IPS DF 4.7 (cell line): ENCODE measurements at regions not wholly inside any gene's neighbourhood (a gene's known extent, or its start where the extent isn't known, plus 50 kb on each side); places are given as distances from the start of the nearest gene placed in this dataset.
"Not testable (repeated sequence)": the region's sequence is repeated elsewhere in the genome, so short reads cannot be mapped to it uniquely, and the experiment has no call there.

Source experiments
- DNase-seq: peaks from one replicate; pipeline ENCODE4 v3.0.0-alpha.2; 2013; ENCODE audit warnings: low spot score; ENCODE audit errors: extremely low read depth

DNA sequence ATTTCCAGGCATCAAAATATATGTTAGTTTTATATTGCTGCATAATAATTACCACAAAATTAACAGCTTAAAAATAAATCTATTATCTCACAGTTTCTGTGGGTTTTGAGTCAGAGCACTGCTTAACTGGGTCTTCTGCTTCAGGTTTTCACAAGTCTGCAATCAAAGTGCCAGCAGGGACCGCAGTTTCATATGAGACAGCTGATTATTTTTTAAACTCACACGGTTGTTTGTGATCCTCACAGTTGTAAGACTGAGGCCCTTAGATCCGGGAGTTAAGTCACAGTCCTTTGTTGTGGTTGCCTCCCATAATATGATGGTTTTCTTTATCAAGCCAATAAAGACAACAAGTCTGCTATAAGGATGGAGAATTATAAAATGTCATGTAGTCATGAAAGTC lies 146.0 kb upstream of the ZWINT start:
- no peak for DNase-seq

DNA sequence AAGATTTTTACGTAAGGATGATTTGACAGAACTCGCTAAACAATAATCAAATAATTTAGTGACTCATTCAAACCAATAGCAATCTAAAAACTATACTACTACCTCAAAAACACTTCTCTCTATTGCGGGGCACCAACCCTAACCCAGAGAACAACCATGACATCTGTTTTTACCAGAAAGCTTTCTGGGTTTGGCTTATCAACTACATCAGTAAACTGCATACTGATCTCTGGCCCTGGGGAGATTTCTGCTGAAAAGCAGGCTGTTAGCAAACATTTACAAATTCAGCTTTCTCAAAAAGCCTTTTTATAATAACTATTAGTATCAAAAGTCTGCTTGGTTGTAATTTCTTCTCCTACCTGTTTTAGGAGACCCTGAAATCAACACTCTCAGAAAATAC lies 144.5 kb upstream of the ZWINT start:
- DNase-seq: no peak

DNA sequence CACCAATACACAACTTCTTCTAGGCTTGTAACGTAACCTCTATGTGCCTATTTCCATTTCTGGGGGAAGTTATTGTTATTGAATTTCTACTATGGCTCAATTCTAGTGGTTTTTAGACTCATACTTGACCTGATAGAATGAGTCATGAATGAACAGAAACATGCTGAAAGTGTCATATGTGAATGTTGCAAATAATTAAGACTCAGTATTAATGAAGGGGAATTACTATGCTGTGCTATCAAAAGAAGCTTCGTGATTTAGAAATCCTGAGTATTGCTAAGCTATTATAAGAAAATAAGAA lies 135.1 kb upstream of the ZWINT start:
- no peak for DNase-seq

DNA sequence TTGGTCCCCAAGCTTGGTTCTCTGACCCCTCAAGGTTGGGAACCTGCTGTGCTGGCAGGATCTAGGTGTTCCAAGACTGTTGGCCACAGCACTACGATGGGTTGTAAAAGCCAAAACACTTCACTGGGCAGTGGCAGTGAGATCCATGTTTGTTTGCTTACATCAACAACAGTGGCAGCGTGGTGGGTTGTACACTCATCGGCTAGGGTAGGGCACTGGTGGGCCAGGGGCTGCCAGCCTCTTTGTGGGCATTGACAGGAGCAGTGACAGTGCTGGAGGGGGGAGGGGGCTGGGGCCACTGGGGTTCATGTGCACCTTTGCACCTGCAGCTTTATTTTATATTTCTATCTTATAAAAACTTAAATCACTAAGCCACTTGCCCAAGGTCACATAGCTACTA lies 126.7 kb upstream of the ZWINT start:
- no peak for DNase-seq

DNA sequence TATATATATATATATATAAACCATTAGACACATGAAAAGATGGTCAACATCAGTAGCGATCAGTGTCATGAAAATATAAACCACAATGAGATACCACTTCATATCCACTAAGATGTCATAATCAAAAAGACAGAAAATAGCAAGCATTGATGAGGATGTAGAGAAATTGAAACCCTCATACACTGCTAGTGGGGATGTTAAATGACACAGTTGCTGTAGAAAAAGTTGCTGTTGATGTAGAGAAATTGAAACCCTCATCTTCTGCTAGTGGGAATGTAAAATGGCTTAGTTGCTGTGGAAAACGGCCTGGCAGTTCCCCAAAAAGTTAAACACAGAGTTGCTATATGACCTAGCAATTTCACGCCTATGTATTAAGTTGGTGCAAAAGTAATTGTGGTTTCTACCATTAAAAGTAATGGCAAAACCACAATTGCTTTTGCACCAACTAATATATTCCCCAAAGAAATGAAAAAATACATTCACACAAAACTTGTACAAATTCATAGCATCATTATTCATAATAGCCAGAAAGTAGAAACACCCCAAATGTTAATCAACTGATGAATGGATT lies 120.5 kb upstream of the ZWINT start:
- DNase-seq: no peak

DNA sequence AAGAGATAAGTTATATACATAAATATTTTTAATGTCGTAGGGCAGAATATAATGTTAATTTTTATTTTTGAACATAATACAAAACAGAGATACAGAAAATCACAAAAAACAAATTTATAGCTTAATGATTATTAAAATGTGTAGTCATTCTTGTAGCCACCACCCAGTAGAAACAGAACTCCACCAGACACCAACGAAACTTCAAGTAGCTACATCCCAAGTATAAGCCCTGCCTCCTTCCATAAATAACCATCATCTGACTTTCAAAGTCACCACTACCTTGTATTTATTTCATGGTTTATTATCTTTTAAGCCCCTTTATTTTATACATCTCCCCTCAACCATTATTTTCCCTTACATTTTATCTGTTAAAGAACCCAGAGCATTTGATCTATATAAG lies 111.9 kb upstream of the ZWINT start:
- DNase-seq: no peak

DNA sequence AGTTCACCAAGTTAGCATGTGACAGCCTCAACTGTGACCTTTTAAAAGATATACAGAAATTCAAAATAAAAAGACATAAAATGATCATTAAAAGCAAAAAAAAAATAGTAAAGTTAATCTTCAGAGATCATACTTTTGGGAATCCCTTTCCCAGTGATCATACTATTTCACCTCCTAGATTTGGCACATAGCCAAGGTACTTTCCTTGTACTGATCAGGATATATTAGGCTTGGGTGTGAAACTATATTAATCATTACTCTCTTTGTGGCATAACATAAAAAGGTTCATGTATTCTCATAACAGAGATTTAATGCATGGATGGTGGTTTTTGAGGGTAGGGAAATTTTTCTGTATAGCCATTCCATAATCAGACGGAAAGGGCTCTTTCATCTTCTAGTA lies 109.6 kb upstream of the ZWINT start:
- no peak for DNase-seq

DNA sequence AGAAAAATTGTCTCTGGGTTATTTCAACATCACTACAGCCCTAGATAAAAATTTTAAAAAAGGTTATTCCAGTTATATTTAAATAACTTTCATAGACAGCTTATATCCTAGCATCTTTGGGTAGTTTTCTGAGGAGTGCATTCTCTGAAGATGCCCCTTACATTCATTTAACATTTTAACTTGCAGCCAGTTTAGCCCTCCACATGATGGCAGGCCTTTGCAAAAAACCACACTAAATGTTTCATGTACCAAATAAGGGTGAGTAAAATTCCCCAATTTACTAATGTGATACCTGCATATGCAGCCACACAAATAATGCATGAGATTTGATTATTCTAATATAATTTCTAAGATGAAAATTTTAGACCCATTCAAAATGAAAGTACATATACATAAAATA lies 108.4 kb upstream of the ZWINT start:
- no peak for DNase-seq

DNA sequence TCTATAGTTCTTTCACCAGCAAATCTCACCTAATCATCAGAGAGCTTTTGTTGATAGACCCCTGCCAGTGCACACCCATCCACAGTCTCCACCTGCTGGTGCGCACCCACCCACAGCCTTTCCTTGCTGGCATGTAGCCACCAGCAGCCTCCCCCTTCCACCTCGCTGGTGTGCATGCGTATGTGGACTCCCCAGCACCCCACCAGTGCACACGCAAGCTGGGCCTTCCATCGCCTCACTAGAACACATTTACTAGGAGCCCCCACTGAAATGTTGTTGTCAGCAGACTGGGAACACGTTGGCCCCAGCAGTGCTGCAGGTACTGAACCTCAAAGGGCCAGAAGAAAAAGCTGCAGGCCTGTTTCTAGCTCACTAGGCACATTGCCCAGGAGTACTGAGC lies 104.9 kb upstream of the ZWINT start:
- DNase-seq: no peak

DNA sequence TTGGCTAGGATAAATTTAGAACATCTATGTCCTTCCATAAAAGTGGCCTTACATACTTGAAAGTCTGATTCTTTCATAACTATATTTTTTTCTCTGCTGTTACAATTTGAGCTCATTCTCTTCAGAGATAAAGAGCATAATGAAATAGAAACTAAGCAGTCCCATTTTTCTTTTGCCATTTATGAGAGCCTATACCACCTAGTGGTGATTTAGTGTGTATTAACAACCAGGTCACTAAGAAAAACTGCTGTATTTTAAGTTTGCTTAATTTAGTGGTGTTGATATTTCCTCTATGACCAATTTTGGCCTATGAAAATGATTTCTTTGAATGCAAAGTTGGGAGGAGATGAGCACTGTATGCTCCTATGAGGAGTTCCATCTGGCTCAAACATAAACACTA lies 88.7 kb upstream of the ZWINT start:
- no peak for DNase-seq

DNA sequence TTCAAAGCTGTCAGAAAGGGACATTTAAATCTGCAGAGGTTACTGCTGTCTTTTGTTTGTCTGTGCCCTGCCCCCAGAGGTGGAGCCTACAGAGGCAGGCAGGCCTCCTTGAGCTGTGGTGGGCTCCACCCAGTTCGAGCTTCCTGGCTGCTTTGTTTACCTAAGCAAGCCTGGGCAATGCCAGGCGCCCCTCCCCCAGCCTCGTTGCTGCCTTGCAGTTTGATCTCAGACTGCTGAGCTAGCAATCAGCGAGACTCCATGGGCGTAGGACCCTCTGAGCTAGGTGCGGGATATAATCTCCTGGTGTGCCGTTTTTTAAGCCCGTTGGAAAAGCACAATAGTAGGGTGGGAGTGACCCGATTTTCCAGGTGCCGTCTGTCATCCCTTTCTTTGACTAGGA lies 86.6 kb upstream of the ZWINT start:
- DNase-seq: not testable (repeated sequence)

DNA sequence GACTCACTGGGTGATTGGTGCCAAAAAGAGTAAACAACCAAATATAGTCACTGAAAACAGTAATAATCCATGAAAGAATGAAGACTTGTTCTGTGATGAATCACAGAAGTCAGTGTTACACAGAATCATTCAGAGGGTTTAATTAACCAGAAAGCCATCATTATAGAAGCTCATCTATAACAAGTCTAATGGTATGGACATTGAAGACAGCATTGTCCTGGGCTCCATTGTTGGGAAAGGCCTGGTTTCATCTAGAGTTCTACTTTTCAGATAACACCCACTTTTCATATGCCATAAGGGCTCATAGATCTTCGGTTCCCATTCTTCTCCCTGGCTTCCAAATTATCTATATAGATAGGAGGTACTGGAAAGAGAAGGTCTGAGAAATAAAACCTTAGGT lies 80.3 kb upstream of the ZWINT start:
- not testable (repeated sequence) for DNase-seq
